Activated CD4-positive, alpha-beta T cell treated with anti-CD3 and anti-CD28 coated beads for 24 hours (primary cell): ENCODE measurements at regions not wholly inside any gene's neighbourhood (a gene's known extent, or its start where the extent isn't known, plus 50 kb on each side); places are given as distances from the start of the nearest gene placed in this dataset.
"Not testable (repeated sequence)": the region's sequence is repeated elsewhere in the genome, so short reads cannot be mapped to it uniquely, and the experiment has no call there.

Experiments
- DNase-seq, 2 donors: peaks; one replicate each; pipeline ENCODE4 v3.0.0-alpha.2; 2020; ENCODE audit warnings: low read depth in 2 of 2

DNA sequence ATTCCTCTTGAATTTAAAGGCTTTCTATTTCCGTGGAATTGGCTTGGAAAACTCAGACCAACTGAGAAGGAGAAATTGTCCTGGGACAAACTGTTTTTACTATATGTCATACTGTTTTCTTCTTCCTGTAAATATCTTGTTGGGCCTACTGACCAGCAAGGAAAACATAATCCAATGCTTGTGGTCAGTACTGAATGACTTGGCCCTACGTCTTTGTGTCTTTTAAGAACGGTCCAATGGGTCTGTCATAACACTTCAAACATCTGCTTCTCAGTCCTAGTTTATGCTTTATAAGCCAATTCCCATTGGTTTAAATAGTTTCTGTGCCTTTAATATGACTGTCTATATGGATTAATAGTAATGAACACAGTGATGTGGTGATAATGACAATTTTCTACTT lies 248.5 kb upstream of the DDHD1 start:
- no peak for DNase-seq

DNA sequence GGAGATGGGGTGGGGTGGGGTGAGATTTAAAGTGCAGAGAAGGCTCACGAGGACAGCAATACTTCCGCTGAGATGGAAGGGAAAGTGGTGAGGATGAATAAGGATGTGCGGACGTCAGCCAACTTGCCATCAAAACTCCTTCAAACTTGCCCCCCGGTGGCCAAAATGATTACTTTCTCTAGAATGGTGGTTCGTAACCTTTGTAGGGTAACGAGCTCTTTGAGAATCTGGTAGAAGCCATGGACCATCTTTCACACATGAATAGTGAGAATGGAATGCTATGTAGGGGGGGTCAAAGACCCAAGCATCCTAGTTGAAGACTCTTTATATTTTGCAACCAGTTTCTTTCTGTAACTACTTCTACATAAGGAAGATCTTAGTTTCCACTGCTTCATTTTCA lies 245.9 kb upstream of the DDHD1 start:
- no peak for DNase-seq

DNA sequence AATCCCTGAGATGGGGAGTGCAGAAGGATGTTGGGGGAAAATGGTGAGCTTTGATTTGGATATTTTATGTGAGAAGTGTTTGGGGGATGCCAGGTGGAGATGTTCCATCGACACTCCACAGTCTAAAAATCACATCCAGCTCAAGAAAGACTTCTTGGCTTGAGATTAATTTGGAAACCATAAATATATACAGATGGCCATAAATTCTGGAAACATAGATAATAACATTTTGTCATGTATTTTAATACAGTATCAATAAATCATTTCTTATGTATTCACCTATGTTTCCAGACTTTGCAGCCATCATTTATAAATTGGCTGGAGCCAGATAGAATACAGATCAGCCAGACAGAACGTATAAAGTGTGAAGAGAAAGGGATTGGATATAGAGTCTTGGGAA lies 245.5 kb upstream of the DDHD1 start:
- no peak for DNase-seq

DNA sequence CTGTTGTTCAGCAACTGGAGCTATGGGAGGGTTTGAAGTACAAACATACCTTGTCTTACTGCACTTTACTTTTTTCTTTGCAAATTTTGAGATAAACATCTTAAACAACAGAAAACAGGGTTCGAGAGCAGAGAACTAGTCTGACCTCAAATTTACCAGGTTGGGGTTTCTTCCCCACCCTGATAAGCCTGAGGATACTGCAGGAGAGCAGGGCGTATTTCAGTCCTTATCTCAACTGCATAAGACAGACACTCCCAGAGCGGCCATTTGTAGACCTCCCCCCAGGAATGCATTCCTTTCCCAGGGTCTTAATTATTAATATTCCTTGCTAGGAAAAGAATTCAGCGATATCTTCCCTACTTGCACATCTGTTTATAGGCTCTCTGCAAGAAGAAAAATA lies 242.1 kb upstream of the DDHD1 start:
- DNase-seq = not testable (repeated sequence)

DNA sequence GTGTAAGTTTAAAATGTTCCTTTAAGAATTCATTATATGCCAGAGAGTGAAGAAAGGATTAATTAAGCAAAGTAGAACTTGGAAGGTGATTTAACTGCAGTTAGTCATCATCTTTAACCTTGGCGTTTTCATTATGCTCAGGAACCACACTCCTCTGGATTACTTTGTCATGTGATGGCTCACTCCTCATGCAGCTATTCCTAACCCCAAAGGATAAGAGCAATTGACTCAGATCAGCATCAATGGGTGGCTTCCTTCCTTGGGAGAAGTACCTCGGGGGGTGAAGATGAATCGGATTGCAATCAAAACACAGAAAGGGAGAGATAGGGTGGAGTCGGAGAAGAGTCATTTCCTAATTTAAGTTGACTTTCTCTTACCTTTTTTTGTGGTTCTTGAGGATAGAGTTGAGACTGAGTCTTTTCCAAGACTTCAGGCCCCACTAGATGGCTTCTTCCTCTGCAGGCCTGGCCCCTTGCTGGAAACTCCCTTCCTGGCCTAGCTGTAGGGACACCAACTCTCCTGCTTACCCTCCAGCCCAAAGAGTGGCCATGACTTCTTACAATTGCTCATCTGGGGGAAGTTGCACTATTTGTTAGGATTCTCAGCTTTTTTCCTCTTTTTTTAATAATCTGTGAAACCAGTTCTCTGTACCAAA lies 238.6 kb upstream of the DDHD1 start:
- DNase-seq = no peak

DNA sequence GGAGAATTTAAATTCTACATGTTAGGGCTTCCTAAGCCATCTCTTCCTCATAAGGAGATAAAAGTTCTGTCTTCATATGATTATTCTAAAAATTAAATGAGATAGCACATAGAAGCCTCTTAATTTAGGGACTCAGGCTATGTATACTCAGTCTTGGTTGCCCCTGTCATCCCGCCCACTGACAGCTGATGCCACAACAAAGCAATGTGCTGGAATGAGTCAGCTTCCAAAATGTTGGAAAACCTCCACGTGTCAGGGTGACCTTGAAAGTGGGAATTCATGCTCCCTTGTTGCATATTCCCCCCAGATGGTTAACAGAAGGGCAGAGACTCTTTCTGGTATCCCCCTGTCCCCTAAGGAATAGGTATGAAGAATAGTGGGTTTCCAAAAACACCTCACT lies 238.0 kb upstream of the DDHD1 start:
- no peak for DNase-seq

DNA sequence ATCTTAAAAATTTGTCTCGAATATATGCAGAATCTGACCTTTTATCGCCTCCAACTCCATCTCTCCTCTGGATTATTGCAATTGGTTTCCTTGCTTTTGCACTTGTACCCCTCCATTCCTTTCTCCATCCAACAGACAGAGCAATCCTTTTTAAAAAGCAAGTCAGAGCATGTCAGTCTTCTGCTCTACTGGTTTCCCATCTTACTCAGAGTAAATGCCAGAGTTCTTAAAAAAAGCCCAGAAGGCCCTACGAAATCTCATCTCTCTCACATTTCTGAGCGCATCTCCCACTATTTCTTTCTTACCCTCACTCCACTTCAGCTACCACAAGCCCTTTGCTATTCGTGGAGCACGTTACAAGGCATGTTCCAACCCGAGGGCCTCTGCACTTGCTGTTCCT lies 236.9 kb upstream of the DDHD1 start:
- no peak for DNase-seq

DNA sequence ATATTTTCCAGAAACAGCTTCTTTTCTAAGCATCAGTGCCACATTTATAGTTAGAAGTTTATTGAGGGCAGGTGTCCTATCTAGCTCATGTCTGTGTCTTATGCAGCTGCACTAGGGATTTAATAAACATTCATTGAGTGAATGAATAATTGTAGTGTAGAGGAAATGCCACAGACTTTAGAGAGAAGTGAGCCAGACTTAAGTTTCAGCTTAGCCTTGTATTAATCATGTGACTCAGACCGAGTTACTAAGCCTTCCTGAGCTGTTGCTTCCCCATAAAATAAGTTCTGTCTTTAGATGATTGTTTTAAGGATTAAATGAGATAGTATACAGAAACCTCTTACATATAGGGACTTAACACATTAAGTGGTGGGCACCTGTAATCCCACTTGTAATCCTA lies 236.1 kb upstream of the DDHD1 start:
- no peak for DNase-seq

DNA sequence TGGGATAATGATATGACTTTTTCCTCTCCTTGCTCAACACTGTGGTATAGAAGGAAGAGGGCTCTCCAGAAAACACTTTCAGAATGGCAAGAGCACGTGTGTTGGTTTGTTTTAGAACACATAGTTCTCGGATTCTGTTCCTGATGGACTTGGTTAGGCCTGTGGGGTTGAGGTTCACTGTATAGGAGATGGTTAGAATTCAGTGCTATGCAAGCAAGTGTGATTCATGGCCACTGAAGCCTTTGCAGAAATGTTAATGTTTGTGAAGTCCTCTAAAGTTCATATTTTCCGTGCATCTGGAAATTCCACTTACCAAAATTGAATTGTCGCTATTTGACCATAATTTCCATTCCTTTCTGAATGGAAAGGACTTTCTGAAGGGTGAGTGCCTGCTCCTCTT lies 233.2 kb upstream of the DDHD1 start:
- no peak for DNase-seq

DNA sequence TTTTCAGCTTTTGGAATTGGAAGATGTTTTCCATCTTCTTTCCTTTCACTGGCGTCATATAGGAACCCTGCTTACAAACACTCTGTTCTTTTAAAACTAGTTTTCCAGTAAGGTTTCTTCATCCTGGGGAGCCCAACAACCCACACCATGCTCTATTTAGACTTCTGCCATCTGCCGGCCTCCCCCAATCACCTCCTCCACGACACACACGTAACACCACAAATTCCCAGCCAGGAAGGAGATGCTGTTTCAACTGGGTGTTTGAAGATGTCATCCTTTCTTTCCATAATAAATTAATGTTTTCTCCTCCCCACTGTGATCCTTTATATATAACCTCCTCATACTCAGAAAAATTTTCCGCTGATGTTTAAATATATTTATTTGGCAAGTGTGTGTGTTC lies 231.4 kb upstream of the DDHD1 start:
- DNase-seq = no peak

DNA sequence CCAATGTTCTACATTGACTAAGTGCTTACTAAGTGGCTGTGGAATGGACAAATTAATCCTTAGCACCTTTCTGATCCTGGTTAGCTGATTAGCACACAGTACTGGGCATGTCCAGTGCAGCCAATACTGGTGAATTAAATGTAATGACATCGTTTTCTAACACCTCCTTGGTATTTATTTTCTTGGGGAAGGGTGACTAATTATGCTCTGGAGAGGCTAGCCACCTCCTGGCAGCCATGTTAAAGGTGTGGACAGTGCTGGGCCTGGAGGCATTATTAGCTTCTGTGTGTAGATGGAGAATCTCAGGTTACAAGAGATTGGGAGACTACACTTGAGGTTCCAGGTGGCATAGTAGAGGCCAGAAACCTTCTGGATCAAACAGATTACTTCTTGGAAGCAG lies 230.9 kb upstream of the DDHD1 start:
- no peak for DNase-seq

DNA sequence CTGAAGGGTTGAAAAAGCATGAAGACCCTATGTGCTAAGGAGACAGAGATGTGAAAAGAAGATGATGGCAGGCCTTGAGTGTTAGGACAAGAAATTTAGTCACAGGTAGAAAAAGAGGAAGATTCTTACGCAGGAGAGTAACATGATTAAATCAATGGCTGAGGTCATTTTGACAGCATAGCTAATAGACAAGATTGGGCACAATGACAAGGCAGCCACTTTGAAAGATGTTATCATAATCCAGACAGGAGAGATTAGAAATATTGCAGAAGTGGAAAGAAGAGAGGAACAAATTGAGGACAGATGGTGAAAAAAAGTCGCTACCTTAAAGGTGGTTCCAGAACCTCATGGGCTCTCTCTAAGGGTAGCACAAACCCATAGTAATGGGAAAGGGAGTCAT lies 228.8 kb upstream of the DDHD1 start:
- no peak for DNase-seq

DNA sequence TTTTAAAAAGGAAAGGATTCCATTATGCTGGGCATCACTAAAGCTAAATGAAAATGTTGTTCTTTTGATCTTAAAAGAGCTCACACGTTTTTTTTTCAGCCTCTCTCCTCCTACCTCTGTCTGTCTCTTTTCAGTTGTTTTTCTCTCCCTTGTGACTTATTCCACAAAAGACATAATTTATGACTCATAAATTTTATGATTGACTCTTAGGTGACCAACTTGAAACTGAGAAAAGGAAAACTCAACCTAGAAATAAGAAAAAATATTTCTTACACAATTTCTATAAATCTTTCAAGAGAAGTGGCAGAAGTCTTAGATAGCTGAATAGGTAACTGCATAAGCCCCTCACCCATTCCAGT lies 227.7 kb upstream of the DDHD1 start:
- no peak for DNase-seq

DNA sequence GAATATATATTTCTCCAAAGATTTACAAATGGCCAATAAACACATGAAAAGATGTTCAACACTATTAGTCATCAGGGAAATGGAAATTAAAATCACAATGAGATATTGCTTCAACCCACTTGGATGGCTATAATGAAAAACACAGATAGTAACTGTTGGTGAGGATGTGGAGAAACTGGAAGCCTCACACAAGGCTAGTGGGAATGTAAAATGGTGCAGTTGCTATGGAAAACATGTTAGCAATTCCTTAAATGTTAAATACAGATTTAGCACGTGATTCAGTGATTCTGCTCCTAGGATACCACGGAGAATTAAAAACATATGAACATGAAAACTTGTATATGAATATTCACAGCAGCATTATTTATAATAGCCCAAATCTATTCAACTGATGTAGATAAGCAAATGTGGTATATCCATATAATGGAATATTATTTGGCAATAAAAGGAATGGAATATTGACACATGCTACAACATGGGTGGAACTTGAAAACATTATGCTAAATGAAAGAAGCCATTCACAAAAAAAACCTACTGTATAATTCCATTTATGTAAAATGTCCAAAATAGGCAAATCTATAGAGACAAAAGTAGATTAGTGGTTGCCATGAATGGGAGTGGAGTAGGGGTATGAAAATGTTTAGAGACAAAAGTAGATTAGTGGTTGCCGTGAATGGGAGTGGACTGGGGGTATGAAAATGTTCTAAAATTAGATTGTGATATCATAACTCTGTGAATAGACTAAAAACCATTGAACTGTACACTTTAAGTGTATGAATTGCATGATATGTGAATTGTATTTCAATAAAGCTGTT lies 227.1 kb upstream of the DDHD1 start:
- DNase-seq = no peak

DNA sequence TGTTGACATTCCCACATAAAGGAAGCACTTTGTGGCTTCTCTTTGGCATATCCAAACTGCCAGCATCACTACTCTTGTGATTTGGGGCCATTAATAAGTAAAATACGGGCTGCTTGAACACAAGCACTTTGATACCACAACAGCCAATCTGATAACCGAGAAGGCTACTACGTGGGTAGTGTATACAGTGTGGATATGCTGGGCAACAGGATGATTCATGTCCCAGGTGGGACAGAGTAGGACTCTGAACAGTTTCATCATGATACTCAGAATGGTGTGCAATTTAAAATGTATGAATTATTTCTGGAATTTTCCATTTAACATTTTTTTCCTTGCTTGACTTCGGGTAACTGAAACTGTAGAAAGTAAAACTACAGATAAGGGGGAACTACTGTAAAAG lies 225.0 kb upstream of the DDHD1 start:
- no peak for DNase-seq

DNA sequence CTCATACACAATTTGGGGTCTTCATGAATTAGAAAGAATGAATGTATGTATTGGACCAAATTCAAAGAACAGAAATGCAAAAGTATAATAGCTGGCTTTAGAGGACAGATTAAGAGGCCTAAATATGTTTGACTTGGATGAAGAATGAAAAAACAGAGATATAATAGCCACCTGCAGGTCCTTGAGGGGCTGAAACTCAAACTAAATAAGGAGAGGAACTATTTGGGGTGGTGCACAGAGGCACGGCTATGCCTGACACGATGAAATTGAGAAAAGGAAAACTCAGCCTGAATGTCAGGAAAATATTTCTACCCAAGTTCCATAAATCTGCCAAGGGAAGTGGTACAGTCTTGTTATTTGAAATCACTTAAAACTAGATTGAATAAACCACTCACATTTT lies 222.9 kb upstream of the DDHD1 start:
- no peak for DNase-seq

DNA sequence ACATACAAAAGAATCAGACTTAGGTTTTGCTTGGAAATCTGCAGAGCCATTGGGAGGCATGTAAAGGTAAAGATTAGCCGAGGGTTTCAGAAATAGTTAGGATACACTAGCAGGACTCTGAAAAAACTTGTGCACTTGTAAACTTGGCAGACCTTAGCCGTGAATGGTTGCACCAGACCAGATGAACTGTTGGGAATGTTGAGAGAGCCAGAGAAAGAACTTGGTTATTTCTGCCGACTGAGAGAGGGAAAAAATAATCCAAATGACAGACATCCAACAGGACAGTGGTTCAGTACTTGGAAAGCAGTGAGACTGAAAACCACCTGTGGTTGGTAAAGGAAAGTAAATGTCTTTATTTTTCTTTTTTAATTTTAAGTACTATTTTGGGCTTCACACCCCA lies 222.5 kb upstream of the DDHD1 start:
- DNase-seq = no peak

DNA sequence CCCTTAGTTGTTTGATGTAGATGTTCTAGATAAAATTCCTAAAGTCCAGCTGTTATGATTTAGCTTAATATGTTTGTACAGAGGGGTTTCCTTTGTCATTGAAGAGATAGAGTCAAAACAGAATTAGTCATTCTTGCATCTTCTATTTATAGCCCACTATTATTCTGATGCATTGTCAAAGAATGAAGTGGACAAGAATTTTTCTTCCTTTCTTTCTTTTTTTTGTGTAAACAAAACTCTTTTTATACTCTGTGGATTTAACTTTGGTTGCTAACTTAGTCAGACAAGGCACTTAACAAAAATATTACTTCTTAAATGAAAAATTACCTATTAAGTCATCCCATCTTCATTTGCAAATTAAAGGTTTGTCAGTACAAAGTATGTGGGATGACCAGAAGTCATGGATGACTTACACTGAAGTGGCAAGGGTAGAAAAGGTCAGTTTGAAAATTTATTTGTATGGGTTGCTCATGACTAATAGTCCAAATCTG lies 215.6 kb upstream of the DDHD1 start:
- DNase-seq = no peak

DNA sequence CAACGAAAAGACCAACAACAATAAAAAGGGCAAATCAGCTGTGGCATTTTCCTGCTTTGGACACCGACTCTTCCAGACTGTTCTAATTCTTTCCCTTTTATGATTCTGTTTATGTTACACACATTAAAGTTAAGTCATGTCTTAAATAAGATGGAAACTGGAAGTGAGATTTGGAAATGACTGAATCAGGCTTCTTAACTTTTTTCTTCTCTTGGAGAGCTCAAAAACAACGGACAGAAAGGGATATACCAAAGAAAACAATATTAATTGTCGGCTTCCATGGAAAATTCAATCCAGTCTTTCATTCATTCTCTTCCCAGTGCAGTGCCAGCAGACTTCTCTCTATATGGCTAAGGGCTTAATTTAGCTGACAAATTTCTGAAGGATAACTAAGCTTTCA lies 214.9 kb upstream of the DDHD1 start:
- DNase-seq = no peak

DNA sequence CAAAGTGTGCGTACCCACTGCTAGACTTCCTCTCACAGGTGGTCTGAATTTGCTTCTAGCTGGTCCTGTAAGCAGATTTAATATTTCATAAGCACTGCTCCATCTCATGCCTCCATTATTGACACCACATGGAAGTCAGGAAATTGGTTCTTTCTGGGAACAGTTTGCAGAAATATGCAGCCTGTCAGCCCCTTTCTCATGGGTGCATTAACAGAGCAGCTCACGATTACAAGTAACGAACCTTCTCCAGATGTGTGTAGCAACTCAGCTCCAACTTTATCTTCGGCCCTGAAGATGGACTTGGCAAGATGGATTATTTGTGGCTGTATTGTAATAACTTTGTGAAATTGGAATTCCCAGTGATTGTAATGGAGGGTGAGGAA lies 214.5 kb upstream of the DDHD1 start:
- no peak for DNase-seq

DNA sequence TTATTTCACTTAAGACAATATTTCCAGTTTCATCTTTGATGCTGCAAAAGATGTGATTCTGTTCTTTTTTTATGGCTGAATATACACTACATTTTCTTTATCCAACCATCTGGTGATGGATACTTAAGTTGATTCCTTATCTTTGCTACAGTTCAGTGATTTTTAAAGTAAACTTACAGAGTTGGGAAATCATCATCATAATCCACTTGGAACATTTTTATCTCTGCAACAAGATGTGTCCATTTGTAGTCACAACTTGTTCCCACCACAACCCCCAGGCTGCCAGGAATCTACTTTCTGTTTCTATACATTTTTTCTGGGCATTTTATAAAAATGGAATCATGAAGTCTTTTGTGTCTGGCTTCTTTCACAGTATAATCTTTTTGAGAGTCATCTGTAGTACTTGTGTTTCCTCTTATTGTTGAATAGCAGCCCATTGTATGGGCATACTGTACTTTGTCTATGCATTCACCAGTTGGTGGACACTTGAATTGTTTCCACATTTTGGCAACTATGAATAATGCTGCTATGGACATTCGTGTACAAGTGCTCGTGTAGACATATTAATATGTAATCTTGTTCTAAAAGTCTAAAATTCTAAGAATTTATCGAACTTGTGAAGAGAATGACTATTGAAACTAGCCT lies 212.5 kb upstream of the DDHD1 start:
- DNase-seq = no peak

DNA sequence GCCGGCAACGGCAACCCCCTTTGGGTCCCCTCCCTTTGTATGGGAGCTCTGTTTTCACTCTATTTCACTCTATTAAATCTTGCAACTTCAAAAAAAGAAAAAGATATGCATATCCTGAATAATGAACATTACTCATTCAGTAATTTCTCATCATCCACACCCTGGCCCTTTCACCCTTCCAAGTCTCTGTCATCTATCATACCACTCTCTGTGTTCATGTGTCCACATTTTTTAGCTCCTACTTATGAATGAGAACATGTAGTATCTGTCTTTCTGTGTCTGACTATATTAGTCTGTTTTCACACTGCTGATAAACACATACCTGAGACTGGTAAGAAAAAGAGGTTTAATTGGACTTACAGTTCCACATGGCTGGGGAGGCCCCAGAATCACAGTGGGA lies 209.8 kb upstream of the DDHD1 start:
- DNase-seq = not testable (repeated sequence)

DNA sequence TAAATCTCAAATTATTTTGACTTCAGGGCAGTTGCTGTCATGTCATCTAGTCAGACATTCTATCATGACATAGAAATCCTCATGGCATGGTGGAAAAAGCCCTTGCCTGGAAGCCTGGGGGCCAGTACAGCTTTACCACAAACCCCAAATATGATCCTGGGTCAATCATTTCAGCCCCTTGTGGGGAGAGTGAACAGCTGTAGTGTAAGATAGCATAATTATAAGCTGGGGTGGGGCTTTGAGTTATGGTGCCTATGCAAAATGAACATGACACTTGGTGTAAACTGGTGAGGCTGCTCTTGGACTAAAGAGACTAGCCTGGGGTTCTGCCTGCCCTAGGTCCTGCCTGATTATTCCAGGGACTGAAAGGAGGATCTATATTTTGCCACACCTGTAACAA lies 207.7 kb upstream of the DDHD1 start:
- DNase-seq = no peak
